H1 (cell line): ENCODE measurements at regions not wholly inside any gene's neighbourhood (a gene's known extent, or its start where the extent isn't known, plus 50 kb on each side); places are given as distances from the start of the nearest gene placed in this dataset.

ENCODE experiments used
- CTCF ChIA-PET: fragments of 300-600 bp; sonication (Branson Sonifier 250); formaldehyde crosslinking; loops from one replicate; lab custom pipeline; 2021; ENCODE audit not compliant: partially characterized antibody; lab: Charles Lee
- POLR2A ChIA-PET: fragments of 300-600 bp; sonication (Branson Sonifier 250); formaldehyde crosslinking; loops from one replicate; lab custom pipeline; 2021; ENCODE audit warnings: inconsistent platforms; ENCODE audit not compliant: partially characterized antibody; lab: Charles Lee
- DNase-seq, 2 experiments: peaks; one replicate each; pipeline versions ENCODE4 v3.0.0 to v3.0.0-alpha.2; 2010 to 2022; ENCODE audit warnings: low spot score in 2 of 2, low read depth in 1 of 2, mixed read lengths in 1 of 2
- FAIRE-seq: peaks from 2 replicates; lab custom pipeline; 2011; peaks lifted over from hg19 to GRCh38; lab: Jason Lieb, UNC
- H2AFZ ChIP-seq: 2 replicates; pipeline ENCODE4 v1.8.1; 2012; ENCODE audit warnings: low read length, inconsistent platforms
- H2AK5ac ChIP-seq: 2 replicates; pipeline ENCODE4 v1.6.1; 2013; ENCODE audit warnings: low read depth, low read length
- H2BK120ac ChIP-seq: replicated peaks from 2 replicates; pipeline ENCODE3; 2013; ENCODE audit warnings: low read depth, low read length, inconsistent platforms
- H2BK12ac ChIP-seq: 2 replicates; pipeline ENCODE4 v1.6.1; 2013; ENCODE audit warnings: low read depth, low read length
- H2BK15ac ChIP-seq: 2 replicates; pipeline ENCODE4 v1.6.1; 2013; ENCODE audit warnings: low read length
- H2BK20ac ChIP-seq: 2 replicates; pipeline ENCODE4 v1.6.1; 2013; ENCODE audit warnings: low read length
- H2BK5ac ChIP-seq: 2 replicates; pipeline ENCODE4 v1.6.1; 2013; ENCODE audit warnings: low read depth, low read length
- H3K14ac ChIP-seq: 2 replicates; pipeline ENCODE4 v1.6.1; 2013; ENCODE audit warnings: inconsistent platforms; ENCODE audit not compliant: insufficient read length
- H3K18ac ChIP-seq: 2 replicates; pipeline ENCODE4 v1.6.1; 2013; ENCODE audit warnings: low read length; ENCODE audit errors: extremely low read depth
- H3K23ac ChIP-seq: 2 replicates; pipeline ENCODE4 v1.6.1; 2013; ENCODE audit warnings: inconsistent platforms; ENCODE audit not compliant: insufficient read length
- H3K23me2 ChIP-seq: 2 replicates; pipeline ENCODE4 v1.6.1; 2013; ENCODE audit warnings: low read depth, low read length
- H3K27ac ChIP-seq: 2 replicates; pipeline ENCODE4 v1.6.1; 2011; ENCODE audit warnings: low read depth, low read length, inconsistent platforms
- H3K27me3 ChIP-seq, 4 experiments: replicated peaks in 1 of 4; 1 replicate in 1 of 4; 2 replicates in 3 of 4; pipeline versions ENCODE4 v1.6.1 to v1.8.1; 2011 to 2013; ENCODE audit warnings: low read length in 3 of 4, mild to moderate bottlenecking in 3 of 4, inconsistent platforms in 2 of 4, mixed read lengths in 2 of 4, moderate library complexity in 1 of 4; ENCODE audit not compliant: control insufficient read depth in 3 of 4, insufficient read depth in 3 of 4; ENCODE audit errors: extremely low read depth in 1 of 4
- H3K36me3 ChIP-seq, 4 experiments: 2 replicates each; pipeline versions ENCODE4 v1.6.1 to v1.8.1; 2011 to 2013; ENCODE audit warnings: mild to moderate bottlenecking in 4 of 4, low read length in 3 of 4, moderate library complexity in 2 of 4, control low read depth in 1 of 4, inconsistent platforms in 1 of 4; ENCODE audit not compliant: insufficient read depth in 4 of 4, control insufficient read depth in 2 of 4
- H3K4ac ChIP-seq: replicated peaks from 2 replicates; pipeline ENCODE3; 2013; ENCODE audit warnings: low read length, low read depth, mixed read lengths, inconsistent platforms; ENCODE audit not compliant: insufficient read length
- H3K4me1 ChIP-seq, 4 experiments: replicated peaks in 1 of 4; 1 replicate in 1 of 4; 2 replicates in 3 of 4; pipeline versions ENCODE4 v1.6.1 to v1.8.1; 2011 to 2013; ENCODE audit warnings: low read length in 3 of 4, inconsistent platforms in 2 of 4, mixed read lengths in 1 of 4; ENCODE audit not compliant: insufficient read depth in 4 of 4, control insufficient read depth in 3 of 4
- H3K4me2 ChIP-seq, 2 experiments: 2 replicates each; pipeline versions ENCODE4 v1.6.1 to v1.8.1; 2011 to 2013; ENCODE audit warnings: low read depth in 2 of 2, low read length in 2 of 2, control low read depth in 1 of 2, inconsistent platforms in 1 of 2, mild to moderate bottlenecking in 1 of 2; ENCODE audit not compliant: insufficient read depth in 1 of 2
- H3K4me3 ChIP-seq, 4 experiments: fragments of 200-600, 300-600 bp in 1 of 4; sonication (generic), shearing (Covaris generic), sonication (Bioruptor Twin) in 1 of 4; 2 replicates each; pipeline versions ENCODE4 v1.5.1 to v1.8.1; 2011 to 2016; ENCODE audit warnings: low read length in 4 of 4, low read depth in 3 of 4, control low read depth in 2 of 4, inconsistent platforms in 2 of 4, mild to moderate bottlenecking in 2 of 4, mixed read lengths in 1 of 4, moderate library complexity in 1 of 4; ENCODE audit not compliant: insufficient read depth in 2 of 4; ENCODE audit errors: extremely low read depth in 1 of 4
- H3K56ac ChIP-seq: replicated peaks from 2 replicates; pipeline ENCODE3; 2013; ENCODE audit warnings: low read depth, mild to moderate bottlenecking, mixed read lengths, low read length, inconsistent platforms; ENCODE audit not compliant: insufficient read length
- H3K79me1 ChIP-seq: 2 replicates; pipeline ENCODE4 v1.6.1; 2013; ENCODE audit warnings: low read depth, low read length, control low read depth
- H3K79me2 ChIP-seq, 2 experiments: 2 replicates each; pipeline versions ENCODE4 v1.6.1 to v1.8.1; 2012 to 2013; ENCODE audit warnings: low read length in 2 of 2, mild to moderate bottlenecking in 2 of 2, inconsistent platforms in 1 of 2; ENCODE audit not compliant: insufficient read depth in 2 of 2, control insufficient read depth in 1 of 2
- H3K9ac ChIP-seq, 4 experiments: replicated peaks in 1 of 4; 1 replicate in 1 of 4; 2 replicates in 3 of 4; pipeline versions ENCODE4 v1.6.1 to v1.8.1; 2011 to 2013; ENCODE audit warnings: low read depth in 3 of 4, low read length in 3 of 4, control low read depth in 2 of 4, mild to moderate bottlenecking in 2 of 4, moderate library complexity in 2 of 4, inconsistent platforms in 1 of 4; ENCODE audit errors: extremely low read depth in 1 of 4
- H3K9me3 ChIP-seq, 2 experiments: 2 replicates each; pipeline versions ENCODE4 v1.6.1 to v1.8.1; 2012 to 2013; ENCODE audit warnings: mild to moderate bottlenecking in 2 of 2, moderate library complexity in 2 of 2, control low read depth in 1 of 2, inconsistent platforms in 1 of 2, low read depth in 1 of 2, low read length in 1 of 2, mixed read lengths in 1 of 2; ENCODE audit not compliant: insufficient read depth in 2 of 2
- H4K20me1 ChIP-seq, 2 experiments: replicated peaks in 1 of 2; 2 replicates each; pipeline versions ENCODE3 to v1.8.1; 2011 to 2013; ENCODE audit warnings: inconsistent platforms in 2 of 2, low read length in 2 of 2, mild to moderate bottlenecking in 1 of 2; ENCODE audit not compliant: insufficient read depth in 2 of 2, control insufficient read depth in 1 of 2
- H4K5ac ChIP-seq: 2 replicates; pipeline ENCODE4 v1.6.1; 2013; ENCODE audit warnings: low read length, low read depth, mixed read lengths, inconsistent platforms; ENCODE audit not compliant: insufficient read length
- H4K8ac ChIP-seq: 2 replicates; pipeline ENCODE4 v1.8.0; 2013; ENCODE audit warnings: mild to moderate bottlenecking, moderate library complexity, low read length, inconsistent platforms; ENCODE audit not compliant: insufficient read depth; ENCODE audit errors: extremely low read depth
- H4K91ac ChIP-seq: replicated peaks from 2 replicates; pipeline ENCODE3; 2013; ENCODE audit warnings: low read length, mixed read lengths, inconsistent platforms; ENCODE audit not compliant: insufficient read length
- CEBPB ChIP-seq: IDR thresholded peaks from 2 replicates; pipeline ENCODE4 v1.6.1; 2012; ENCODE audit warnings: low read depth, low read length
- CHD2 ChIP-seq: IDR thresholded peaks from 2 replicates; pipeline ENCODE4 v1.6.1; 2012; ENCODE audit warnings: low read length, improper control_type of control experiment
- CREB1 ChIP-seq: IDR thresholded peaks from 2 replicates; pipeline ENCODE4 v1.6.1; 2012; ENCODE audit warnings: inconsistent platforms
- EGR1 ChIP-seq: IDR thresholded peaks from 2 replicates; pipeline ENCODE4 v1.6.1; 2011; ENCODE audit warnings: low read depth, low read length, borderline replicate concordance
- GTF2F1 ChIP-seq: IDR thresholded peaks from 2 replicates; pipeline ENCODE4 v1.6.1; 2012; ENCODE audit warnings: low read depth, low read length, improper control_type of control experiment, borderline replicate concordance
- HDAC6 ChIP-seq: IDR thresholded peaks from one replicate; pipeline ENCODE4 v1.7.1; 2012; ENCODE audit warnings: low read depth, mild to moderate bottlenecking, inconsistent platforms, low read length, moderate library complexity
- MAFK ChIP-seq: IDR thresholded peaks from 2 replicates; pipeline ENCODE4 v1.6.1; 2012; ENCODE audit warnings: low read depth, mild to moderate bottlenecking, improper control_type of control experiment, low read length
- NANOG ChIP-seq: IDR thresholded peaks from 2 replicates; pipeline ENCODE4 v1.6.1; 2011; ENCODE audit warnings: low read length, low read depth, mild to moderate bottlenecking, inconsistent platforms; ENCODE audit not compliant: insufficient read depth, poor library complexity, severe bottlenecking
- POLR2AphosphoS5 ChIP-seq: IDR thresholded peaks from 2 replicates; pipeline ENCODE4 v1.6.1; 2011; ENCODE audit warnings: low read depth, low read length
- POU5F1 ChIP-seq: IDR thresholded peaks from 2 replicates; pipeline ENCODE4 v1.6.1; 2011; ENCODE audit warnings: low read depth, mild to moderate bottlenecking, low read length, moderate library complexity
- RFX5 ChIP-seq: IDR thresholded peaks from 2 replicates; pipeline ENCODE4 v1.6.1; 2011; ENCODE audit warnings: low read depth, low read length, improper control_type of control experiment, borderline replicate concordance
- SIX5 ChIP-seq: IDR thresholded peaks from 2 replicates; pipeline ENCODE4 v1.6.1; 2011; ENCODE audit warnings: mild to moderate bottlenecking, low read depth, low read length
- TAF1 ChIP-seq: IDR thresholded peaks from 2 replicates; pipeline ENCODE4 v1.6.1; 2011; ENCODE audit warnings: mild to moderate bottlenecking, low read depth, low read length
- WGBS, 2 experiments: shearing (Covaris generic) in 1 of 2; methylation state at CpG; one replicate each; pipeline versions ENCODE4 v1.1.6 to v1.1.7; 2013 to 2015; ENCODE audit warnings: low lambda C conversion rate in 2 of 2, mixed read lengths in 2 of 2, inconsistent platforms in 1 of 2, low coverage in 1 of 2, missing lambda C conversion rate in 1 of 2; ENCODE audit not compliant: insufficient replicate concordance in 2 of 2, insufficient coverage in 1 of 2, insufficient read length in 1 of 2; ENCODE audit errors: extremely low coverage in 1 of 2, missing lambda C conversion rate in 1 of 2; 5-methylcytosine and 5-hydroxymethylcytosine counted together
- TF ChIP-seq, protein P1 (sequence below), 3 experiments: IDR thresholded peaks; 1 replicate in 2 of 3; 2 replicates in 1 of 3; pipeline versions ENCODE4 v1.5.1 to v1.6.1; 2011; ENCODE audit warnings: low read length in 3 of 3, mild to moderate bottlenecking in 3 of 3, inconsistent platforms in 2 of 3, low read depth in 1 of 3, moderate library complexity in 1 of 3; ENCODE audit not compliant: insufficient read depth in 1 of 3; ENCODE audit errors: control extremely low read depth in 1 of 3

- Histone ChIP-seq H2BK15ac (no peak overlapping the region; the same call in 1 of the 2 replicates), H3K79me2 (no peaks in the 10 kb centered on the region), H3K36me3 (no peaks in the 10 kb centered on the region), H4K91ac (no peak overlapping the region), H3K56ac (no peak overlapping the region), H2BK120ac (no peak overlapping the region), H3K18ac (no peak overlapping the region), H3K23ac (no peak overlapping the region), H3K27ac (no peak overlapping the region), H3K27me3 (peaks cover 0 to 3% (median 0%) of the 10 kb centered on the region in 4 experiments; a peak in 1 of 7 replicates), H3K9me3 (no peaks in the 10 kb centered on the region), H3K4me2 (no peak overlapping the region), H2BK5ac (no peak overlapping the region), H2AFZ (no peak overlapping the region), H2AK5ac (no peak overlapping the region), H3K4me1 (peaks cover 0 to 2% (median 0%) of the 10 kb centered on the region in 4 experiments; a peak in 1 of 7 replicates), H2BK12ac (0 out of 2 replicates have a peak overlapping the region, but pooled peaks have one; percentile 2), H3K4me3 (no peak overlapping the region), H3K4ac (no peak overlapping the region), H3K9ac (no peak overlapping the region), H4K20me1 (no peaks in the 10 kb centered on the region), H4K8ac (no peak overlapping the region), H3K23me2 (no peaks in the 10 kb centered on the region), H3K79me1 (no peaks in the 10 kb centered on the region), H4K5ac (no peak overlapping the region), H2BK20ac (no peak overlapping the region), H3K14ac (no peak overlapping the region)
- ChIA-PET POLR2A (no interaction called here), CTCF (interaction anchor here (0.9 kb wide), 1 partner anchor 8 kb away, joined by 3 read pairs; no protein-coding TSS in a partner anchor)
- 95% methylated on average over 5 of the region's 6 CpGs; no CpG with 5 or more reads in 1 of the 2 experiments for WGBS, 2 experiments
- no peak for DNase-seq
- FAIRE-seq: no peak
- TF ChIP-seq TAF1: no peak
- TF ChIP-seq CEBPB: no peak
- no peak for TF ChIP-seq HDAC6
- no peak for TF ChIP-seq MAFK
- TF ChIP-seq NANOG: no peak
- TF ChIP-seq EGR1: no peak
- TF ChIP-seq POLR2AphosphoS5: no peak
- TF ChIP-seq SIX5: no peak
- no peak for TF ChIP-seq RFX5
- TF ChIP-seq POU5F1: no peak
- TF ChIP-seq, protein P1, sequence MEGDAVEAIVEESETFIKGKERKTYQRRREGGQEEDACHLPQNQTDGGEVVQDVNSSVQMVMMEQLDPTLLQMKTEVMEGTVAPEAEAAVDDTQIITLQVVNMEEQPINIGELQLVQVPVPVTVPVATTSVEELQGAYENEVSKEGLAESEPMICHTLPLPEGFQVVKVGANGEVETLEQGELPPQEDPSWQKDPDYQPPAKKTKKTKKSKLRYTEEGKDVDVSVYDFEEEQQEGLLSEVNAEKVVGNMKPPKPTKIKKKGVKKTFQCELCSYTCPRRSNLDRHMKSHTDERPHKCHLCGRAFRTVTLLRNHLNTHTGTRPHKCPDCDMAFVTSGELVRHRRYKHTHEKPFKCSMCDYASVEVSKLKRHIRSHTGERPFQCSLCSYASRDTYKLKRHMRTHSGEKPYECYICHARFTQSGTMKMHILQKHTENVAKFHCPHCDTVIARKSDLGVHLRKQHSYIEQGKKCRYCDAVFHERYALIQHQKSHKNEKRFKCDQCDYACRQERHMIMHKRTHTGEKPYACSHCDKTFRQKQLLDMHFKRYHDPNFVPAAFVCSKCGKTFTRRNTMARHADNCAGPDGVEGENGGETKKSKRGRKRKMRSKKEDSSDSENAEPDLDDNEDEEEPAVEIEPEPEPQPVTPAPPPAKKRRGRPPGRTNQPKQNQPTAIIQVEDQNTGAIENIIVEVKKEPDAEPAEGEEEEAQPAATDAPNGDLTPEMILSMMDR (IDR thresholded peaks at IDR 0.05; ENCODE audit: control extremely low read depth in 1 of 3, insufficient read depth in 1 of 3, low read depth in 1 of 3, low read length in 3 of 3): no peak
- no peak for TF ChIP-seq CHD2
- no peak for TF ChIP-seq GTF2F1
- TF ChIP-seq CREB1: no peak
Observed at GRCh38 chr6:111979633-111980032, 74.3 kb upstream of the CCN6 start.
